Liver (tissue), 3 donors: ENCODE measurements at regions not wholly inside any gene's neighbourhood (a gene's known extent, or its start where the extent isn't known, plus 50 kb on each side); places are given as distances from the start of the nearest gene placed in this dataset.

Experiments
- RAD21 ChIP-seq, 2 donors: IDR thresholded peaks; 2 replicates each; pipeline ENCODE4 v1.6.1; 2016; ENCODE audit warnings: antibody characterized with exemption in 2 of 2, mild to moderate bottlenecking in 2 of 2
- SP1 ChIP-seq: IDR thresholded peaks from 2 replicates; pipeline ENCODE4 v1.6.1; 2018; ENCODE audit warnings: antibody characterized with exemption, mild to moderate bottlenecking
- TAF1 ChIP-seq: conservative IDR thresholded peaks from 2 replicates; pipeline ENCODE4 v1.6.1; 2016; ENCODE audit warnings: antibody characterized with exemption, mild to moderate bottlenecking
- TF ChIP-seq, protein P1 (sequence below): IDR thresholded peaks from 2 replicates; pipeline ENCODE4 v1.6.1; 2016; ENCODE audit warnings: antibody characterized with exemption
- TF ChIP-seq, protein P2 (sequence below): fragments of 150-350 bp; IDR thresholded peaks from 2 replicates; pipeline ENCODE4 v1.5.1; 2017; ENCODE audit warnings: improper control_type of control experiment, low read depth, low read length; ENCODE audit not compliant: missing input control
- TF ChIP-seq, protein P3 (sequence below): IDR thresholded peaks from 2 replicates; pipeline ENCODE4 v1.6.1; 2016; ENCODE audit warnings: antibody characterized with exemption, mild to moderate bottlenecking
- donor health status: healthy.
- donor health status: healthy.

DNA sequence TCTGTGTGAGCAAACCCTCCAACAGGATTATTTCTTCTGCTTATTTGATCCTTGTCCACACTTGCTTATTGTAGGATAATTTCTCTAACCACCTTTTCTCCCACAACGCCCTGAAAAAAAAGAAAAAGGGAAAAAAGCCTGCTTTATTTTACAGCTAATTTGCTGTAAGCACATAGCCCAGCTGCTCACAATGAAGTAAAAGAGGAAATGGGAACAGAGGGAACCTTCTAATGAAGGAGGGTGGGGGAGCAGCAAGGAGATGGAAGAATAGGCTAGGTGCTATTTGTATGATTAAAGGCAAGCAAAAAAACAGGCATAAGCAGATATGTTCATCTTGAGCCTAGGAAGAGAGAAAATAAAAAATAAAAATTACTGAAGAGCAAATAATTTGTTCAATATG, 331.6 kb downstream of the TXNL1 start:
- TF ChIP-seq, protein P1, sequence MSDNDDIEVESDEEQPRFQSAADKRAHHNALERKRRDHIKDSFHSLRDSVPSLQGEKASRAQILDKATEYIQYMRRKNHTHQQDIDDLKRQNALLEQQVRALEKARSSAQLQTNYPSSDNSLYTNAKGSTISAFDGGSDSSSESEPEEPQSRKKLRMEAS, result no peak
- TF ChIP-seq TAF1 (no peak), RAD21 (IDR thresholded peaks at IDR 0.05) (no peak), SP1 (no peak)
- TF ChIP-seq, protein P2, sequence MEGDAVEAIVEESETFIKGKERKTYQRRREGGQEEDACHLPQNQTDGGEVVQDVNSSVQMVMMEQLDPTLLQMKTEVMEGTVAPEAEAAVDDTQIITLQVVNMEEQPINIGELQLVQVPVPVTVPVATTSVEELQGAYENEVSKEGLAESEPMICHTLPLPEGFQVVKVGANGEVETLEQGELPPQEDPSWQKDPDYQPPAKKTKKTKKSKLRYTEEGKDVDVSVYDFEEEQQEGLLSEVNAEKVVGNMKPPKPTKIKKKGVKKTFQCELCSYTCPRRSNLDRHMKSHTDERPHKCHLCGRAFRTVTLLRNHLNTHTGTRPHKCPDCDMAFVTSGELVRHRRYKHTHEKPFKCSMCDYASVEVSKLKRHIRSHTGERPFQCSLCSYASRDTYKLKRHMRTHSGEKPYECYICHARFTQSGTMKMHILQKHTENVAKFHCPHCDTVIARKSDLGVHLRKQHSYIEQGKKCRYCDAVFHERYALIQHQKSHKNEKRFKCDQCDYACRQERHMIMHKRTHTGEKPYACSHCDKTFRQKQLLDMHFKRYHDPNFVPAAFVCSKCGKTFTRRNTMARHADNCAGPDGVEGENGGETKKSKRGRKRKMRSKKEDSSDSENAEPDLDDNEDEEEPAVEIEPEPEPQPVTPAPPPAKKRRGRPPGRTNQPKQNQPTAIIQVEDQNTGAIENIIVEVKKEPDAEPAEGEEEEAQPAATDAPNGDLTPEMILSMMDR, result no peak
- TF ChIP-seq, protein P3, sequence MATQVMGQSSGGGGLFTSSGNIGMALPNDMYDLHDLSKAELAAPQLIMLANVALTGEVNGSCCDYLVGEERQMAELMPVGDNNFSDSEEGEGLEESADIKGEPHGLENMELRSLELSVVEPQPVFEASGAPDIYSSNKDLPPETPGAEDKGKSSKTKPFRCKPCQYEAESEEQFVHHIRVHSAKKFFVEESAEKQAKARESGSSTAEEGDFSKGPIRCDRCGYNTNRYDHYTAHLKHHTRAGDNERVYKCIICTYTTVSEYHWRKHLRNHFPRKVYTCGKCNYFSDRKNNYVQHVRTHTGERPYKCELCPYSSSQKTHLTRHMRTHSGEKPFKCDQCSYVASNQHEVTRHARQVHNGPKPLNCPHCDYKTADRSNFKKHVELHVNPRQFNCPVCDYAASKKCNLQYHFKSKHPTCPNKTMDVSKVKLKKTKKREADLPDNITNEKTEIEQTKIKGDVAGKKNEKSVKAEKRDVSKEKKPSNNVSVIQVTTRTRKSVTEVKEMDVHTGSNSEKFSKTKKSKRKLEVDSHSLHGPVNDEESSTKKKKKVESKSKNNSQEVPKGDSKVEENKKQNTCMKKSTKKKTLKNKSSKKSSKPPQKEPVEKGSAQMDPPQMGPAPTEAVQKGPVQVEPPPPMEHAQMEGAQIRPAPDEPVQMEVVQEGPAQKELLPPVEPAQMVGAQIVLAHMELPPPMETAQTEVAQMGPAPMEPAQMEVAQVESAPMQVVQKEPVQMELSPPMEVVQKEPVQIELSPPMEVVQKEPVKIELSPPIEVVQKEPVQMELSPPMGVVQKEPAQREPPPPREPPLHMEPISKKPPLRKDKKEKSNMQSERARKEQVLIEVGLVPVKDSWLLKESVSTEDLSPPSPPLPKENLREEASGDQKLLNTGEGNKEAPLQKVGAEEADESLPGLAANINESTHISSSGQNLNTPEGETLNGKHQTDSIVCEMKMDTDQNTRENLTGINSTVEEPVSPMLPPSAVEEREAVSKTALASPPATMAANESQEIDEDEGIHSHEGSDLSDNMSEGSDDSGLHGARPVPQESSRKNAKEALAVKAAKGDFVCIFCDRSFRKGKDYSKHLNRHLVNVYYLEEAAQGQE, result no peak
